Activated naive CD8-positive, alpha-beta T cell treated with anti-CD3 and anti-CD28 coated beads, Interleukin-2, amount 50 U/mL, for 24 hours (primary cell): ENCODE measurements at regions not wholly inside any gene's neighbourhood (a gene's known extent, or its start where the extent isn't known, plus 50 kb on each side); places are given as distances from the start of the nearest gene placed in this dataset.

Experiments used
- ATAC-seq: fragments of 150-1000 bp; cut with Tn5 transposase; one replicate; pipeline ENCODE4 v1.10.0; 2021
- DNase-seq: peaks from one replicate; pipeline ENCODE4 v3.0.0; 2021
- H3K27ac Mint-ChIP-seq: one replicate; pipeline ENCODE4 v1.8.0; 2021; ENCODE audit warnings: mild to moderate bottlenecking, mixed read lengths
- H3K27me3 Mint-ChIP-seq: one replicate; pipeline ENCODE4 v1.8.0; 2021; ENCODE audit warnings: mixed read lengths
- H3K36me3 Mint-ChIP-seq: one replicate; pipeline ENCODE4 v1.8.0; 2021; ENCODE audit warnings: low read depth, mixed read lengths
- H3K4me1 Mint-ChIP-seq: one replicate; pipeline ENCODE4 v1.8.0; 2021; ENCODE audit warnings: mixed read lengths
- H3K4me3 Mint-ChIP-seq: one replicate; pipeline ENCODE4 v1.8.0; 2021; ENCODE audit warnings: mild to moderate bottlenecking, moderate library complexity, mixed read lengths
- H3K9me3 Mint-ChIP-seq: one replicate; pipeline ENCODE4 v1.8.0; 2021; ENCODE audit warnings: mixed read lengths

- Mint-ChIP-seq H3K9me3 (no peaks in the 10 kb centered on the region), H3K27me3 (peaks cover 2% of the 10 kb centered on the region), H3K4me1 (no peaks in the 10 kb centered on the region), H3K36me3 (no peaks in the 10 kb centered on the region), H3K4me3 (no peak overlapping the region), H3K27ac (no peak overlapping the region)
- ATAC-seq: no peak
- no peak for DNase-seq
Observed at GRCh38 chr2:118671701-118672454, 175.6 kb downstream of the EN1 start.

GRCh38 chr2:118670838-118671237 lies 176.6 kb downstream of the EN1 start:
- no peak overlapping the region for H3K4me3 Mint-ChIP-seq
- H3K4me1 Mint-ChIP-seq: no peaks in the 10 kb centered on the region
- H3K27me3 Mint-ChIP-seq: peaks cover 3% of the 10 kb centered on the region
- no peak overlapping the region for H3K27ac Mint-ChIP-seq
- no peaks in the 10 kb centered on the region for H3K36me3 Mint-ChIP-seq
- ATAC-seq (no peak), DNase-seq (no peak)
- no peaks in the 10 kb centered on the region for H3K9me3 Mint-ChIP-seq

DNA sequence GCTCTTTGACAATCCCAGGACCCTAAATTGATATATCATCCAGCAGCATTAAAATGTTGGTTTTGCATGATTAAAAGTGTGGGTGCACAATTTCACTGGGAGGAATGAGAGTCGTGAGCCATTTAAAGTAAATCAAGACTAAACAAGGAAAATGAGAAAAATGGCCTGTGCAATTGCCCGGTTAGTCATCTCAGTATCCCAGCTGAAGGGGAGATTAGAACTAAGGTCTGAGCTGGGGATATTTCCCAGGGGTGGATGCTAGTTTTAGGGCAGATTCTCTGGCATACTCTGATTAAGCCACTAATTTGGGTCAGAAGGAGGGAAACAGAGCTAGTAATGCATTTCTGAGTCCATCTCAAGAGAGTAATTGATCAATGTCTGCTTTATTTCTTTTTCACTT lies 177.2 kb downstream of the EN1 start:
- Mint-ChIP-seq H3K27me3 (peaks cover 4% of the 10 kb centered on the region), H3K4me1 (no peaks in the 10 kb centered on the region), H3K4me3 (no peak overlapping the region), H3K36me3 (no peaks in the 10 kb centered on the region), H3K9me3 (no peaks in the 10 kb centered on the region), H3K27ac (no peak overlapping the region)
- no peak for DNase-seq
- ATAC-seq: no peak

GRCh38 chr2:118669654-118670053 lies 177.8 kb downstream of the EN1 start:
- ATAC-seq: no peak
- Mint-ChIP-seq H3K4me3 (no peak overlapping the region), H3K9me3 (no peaks in the 10 kb centered on the region)

GRCh38 chr2:118668431-118669424 lies 178.7 kb downstream of the EN1 start:
- Mint-ChIP-seq H3K27me3 (peaks cover 4% of the 10 kb centered on the region), H3K27ac (no peak overlapping the region), H3K4me1 (no peaks in the 10 kb centered on the region), H3K9me3 (no peaks in the 10 kb centered on the region), H3K4me3 (no peak overlapping the region), H3K36me3 (no peaks in the 10 kb centered on the region)
- DNase-seq (no peak), ATAC-seq (no peak)

More at GRCh38 chr2:118669654-118670053, 177.8 kb downstream of the EN1 start:
- no peak for DNase-seq
- H3K27ac Mint-ChIP-seq: no peak overlapping the region
- no peaks in the 10 kb centered on the region for H3K4me1 Mint-ChIP-seq
- no peaks in the 10 kb centered on the region for H3K36me3 Mint-ChIP-seq
- H3K27me3 Mint-ChIP-seq: peaks cover 4% of the 10 kb centered on the region

GRCh38 chr2:118667964-118668363 lies 179.5 kb downstream of the EN1 start:
- peaks cover 4% of the 10 kb centered on the region for H3K27me3 Mint-ChIP-seq
- no peak for DNase-seq
- no peaks in the 10 kb centered on the region for H3K4me1 Mint-ChIP-seq
- no peak overlapping the region for H3K4me3 Mint-ChIP-seq
- H3K36me3 Mint-ChIP-seq: no peaks in the 10 kb centered on the region
- H3K9me3 Mint-ChIP-seq: no peaks in the 10 kb centered on the region
- no peak for ATAC-seq
- H3K27ac Mint-ChIP-seq: no peak overlapping the region

GRCh38 chr2:118667348-118667747 lies 180.1 kb downstream of the EN1 start:
- H3K4me3 Mint-ChIP-seq: no peak overlapping the region
- peaks cover 4% of the 10 kb centered on the region for H3K27me3 Mint-ChIP-seq
- no peaks in the 10 kb centered on the region for H3K4me1 Mint-ChIP-seq
- DNase-seq (no peak), ATAC-seq (no peak)
- H3K36me3 Mint-ChIP-seq: no peaks in the 10 kb centered on the region
- H3K9me3 Mint-ChIP-seq: no peaks in the 10 kb centered on the region
- H3K27ac Mint-ChIP-seq: no peak overlapping the region

DNA sequence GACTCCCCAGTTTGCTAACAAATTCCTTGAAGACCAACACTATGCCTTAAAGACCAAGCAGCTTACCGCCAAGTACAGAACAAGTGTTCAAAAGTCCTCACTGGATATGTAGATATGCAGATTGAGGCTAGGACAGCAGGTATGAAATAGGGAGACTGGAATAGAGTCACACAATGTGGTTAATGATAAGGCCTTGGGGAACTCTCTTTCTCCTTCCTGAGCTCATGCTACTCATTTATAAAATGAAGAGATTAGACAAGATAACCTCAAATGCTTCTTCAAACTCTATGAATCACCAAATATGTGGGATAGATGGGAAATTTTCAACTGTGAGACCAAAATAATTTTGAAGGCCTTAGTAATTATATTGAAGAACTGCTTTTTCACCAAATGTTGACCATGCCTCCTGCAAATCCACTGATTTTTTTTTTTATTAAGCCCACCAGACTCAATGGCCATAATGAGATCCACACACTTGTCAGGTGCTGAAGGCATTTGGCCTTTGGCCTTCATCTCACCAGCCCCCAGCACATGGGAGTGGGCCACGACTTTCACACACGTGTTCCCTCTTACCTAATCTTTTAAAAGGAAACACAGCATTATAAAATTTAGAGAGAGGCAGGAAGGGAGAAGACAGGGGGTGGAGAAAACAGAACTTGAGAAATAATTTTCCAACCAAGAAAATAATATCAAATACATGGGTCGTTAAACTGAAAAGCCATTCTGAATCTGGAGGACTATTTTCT lies 181.5 kb downstream of the EN1 start:
- no peak overlapping the region for H3K4me3 Mint-ChIP-seq
- ATAC-seq (no peak), DNase-seq (no peak)
- no peaks in the 10 kb centered on the region for H3K9me3 Mint-ChIP-seq
- H3K36me3 Mint-ChIP-seq: no peaks in the 10 kb centered on the region
- H3K27me3 Mint-ChIP-seq: peaks cover 4% of the 10 kb centered on the region
- H3K27ac Mint-ChIP-seq: no peak overlapping the region
- no peaks in the 10 kb centered on the region for H3K4me1 Mint-ChIP-seq

- Mint-ChIP-seq H3K36me3 (no peaks in the 10 kb centered on the region), H3K9me3 (peaks cover 10% of the 10 kb centered on the region), H3K27ac (no peak overlapping the region), H3K27me3 (peaks cover 2% of the 10 kb centered on the region), H3K4me1 (no peaks in the 10 kb centered on the region), H3K4me3 (no peak overlapping the region)
- DNase-seq (no peak), ATAC-seq (no peak)
Observed at GRCh38 chr2:118661179-118661578, 186.3 kb downstream of the EN1 start.

GRCh38 chr2:118658596-118659198 lies 188.8 kb downstream of the EN1 start:
- Mint-ChIP-seq H3K27ac (no peak overlapping the region), H3K27me3 (no peaks in the 10 kb centered on the region), H3K4me1 (no peaks in the 10 kb centered on the region), H3K9me3 (peaks cover 15% of the 10 kb centered on the region), H3K4me3 (no peak overlapping the region), H3K36me3 (no peaks in the 10 kb centered on the region)
- ATAC-seq (no peak), DNase-seq (no peak)

DNA sequence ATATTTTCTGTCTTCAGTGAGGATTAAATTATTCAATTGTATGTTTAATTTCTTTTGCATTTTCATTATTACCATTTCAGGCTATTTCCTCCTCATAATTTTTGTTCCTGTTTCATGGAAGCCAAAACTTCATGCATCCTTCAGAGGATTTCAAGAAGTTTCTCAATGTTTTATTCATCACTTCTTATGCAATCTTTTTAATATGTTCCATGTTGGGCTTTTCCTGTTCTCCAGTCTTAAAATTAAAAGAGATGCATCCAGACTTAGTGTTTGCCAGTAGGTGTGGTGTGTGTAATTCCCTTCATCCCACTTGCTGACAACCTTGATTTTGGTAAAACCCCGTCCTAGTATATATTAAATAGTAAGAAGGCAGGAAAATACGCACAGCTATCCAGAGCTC lies 190.0 kb downstream of the EN1 start:
- H3K4me1 Mint-ChIP-seq: no peaks in the 10 kb centered on the region
- no peak overlapping the region for H3K27ac Mint-ChIP-seq
- no peak for ATAC-seq

DNA sequence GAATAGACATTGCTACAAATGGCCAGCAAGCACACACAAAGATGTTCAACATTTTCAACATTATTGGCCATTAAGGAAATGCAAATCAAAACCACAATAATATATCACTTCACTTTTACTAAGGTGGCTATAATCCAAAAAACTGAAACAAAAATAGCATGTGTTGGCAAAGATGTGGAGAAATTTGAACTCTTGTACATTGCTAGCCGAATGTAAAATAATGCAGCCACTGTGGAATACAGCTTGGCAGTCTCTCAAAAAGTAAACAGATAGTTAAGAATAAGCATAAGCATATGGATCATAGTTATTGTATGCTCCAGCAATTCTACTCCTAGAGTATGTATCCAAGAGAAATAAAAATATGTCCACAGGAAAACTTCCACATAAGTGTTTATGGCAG lies 192.5 kb downstream of the EN1 start:
- Mint-ChIP-seq H3K27me3 (peaks cover 8% of the 10 kb centered on the region), H3K4me1 (no peaks in the 10 kb centered on the region), H3K36me3 (no peaks in the 10 kb centered on the region), H3K27ac (no peak overlapping the region), H3K4me3 (no peak overlapping the region), H3K9me3 (peaks cover 35% of the 10 kb centered on the region)
- DNase-seq: no peak
- no peak for ATAC-seq

More for the DNA sequence above, 190.0 kb downstream of the EN1 start:
- H3K9me3 Mint-ChIP-seq: peaks cover 16% of the 10 kb centered on the region
- H3K36me3 Mint-ChIP-seq: no peaks in the 10 kb centered on the region
- no peak for DNase-seq
- H3K27me3 Mint-ChIP-seq: no peaks in the 10 kb centered on the region
- no peak overlapping the region for H3K4me3 Mint-ChIP-seq

GRCh38 chr2:118650327-118650726 lies 197.1 kb downstream of the EN1 start:
- ATAC-seq (no peak), DNase-seq (no peak)
- no peaks in the 10 kb centered on the region for H3K4me1 Mint-ChIP-seq
- peaks cover 26% of the 10 kb centered on the region for H3K9me3 Mint-ChIP-seq
- no peak overlapping the region for H3K4me3 Mint-ChIP-seq
- no peaks in the 10 kb centered on the region for H3K36me3 Mint-ChIP-seq
- H3K27me3 Mint-ChIP-seq: peaks cover 9% of the 10 kb centered on the region
- no peak overlapping the region for H3K27ac Mint-ChIP-seq

DNA sequence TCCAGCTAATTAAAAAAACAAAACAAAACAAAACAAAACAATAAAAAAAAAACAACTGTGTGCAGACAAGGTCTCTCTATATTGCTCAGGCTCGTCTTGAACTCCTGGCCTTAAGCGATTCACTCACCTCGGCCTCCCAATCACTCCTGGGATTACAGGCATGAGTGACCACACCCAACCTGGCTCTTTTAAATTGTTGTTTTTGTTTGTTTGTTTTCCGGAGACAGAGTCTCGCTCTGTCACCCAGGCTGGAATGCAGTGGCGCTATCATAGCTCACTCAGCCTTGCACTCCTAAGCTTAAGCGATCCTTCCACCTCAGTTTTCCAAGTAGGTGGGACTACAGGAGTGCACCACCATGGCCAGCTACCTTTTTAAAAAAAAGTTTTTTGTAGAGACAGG lies 201.6 kb downstream of the EN1 start:
- Mint-ChIP-seq H3K9me3 (peaks cover 13% of the 10 kb centered on the region), H3K27ac (no peak overlapping the region), H3K36me3 (no peaks in the 10 kb centered on the region), H3K27me3 (peaks cover 9% of the 10 kb centered on the region), H3K4me3 (no peak overlapping the region), H3K4me1 (no peaks in the 10 kb centered on the region)
- DNase-seq (no peak), ATAC-seq (no peak)
